Colonic mucosa (tissue), 4 donors: ENCODE measurements at regions not wholly inside any gene's neighbourhood (a gene's known extent, or its start where the extent isn't known, plus 50 kb on each side); places are given as distances from the start of the nearest gene placed in this dataset.

Experiments used
- DNase-seq: peaks from one replicate; pipeline ENCODE4 v3.0.0-alpha.2; 2020
- H3K27ac ChIP-seq: fragments of 200-600 bp; one replicate; pipeline ENCODE4 v1.8.0; 2021
- H3K27me3 ChIP-seq: fragments of 200-600 bp; one replicate; pipeline ENCODE4 v1.8.0; 2021
- H3K36me3 ChIP-seq: fragments of 200-600 bp; one replicate; pipeline ENCODE4 v1.8.0; 2021
- H3K4me1 ChIP-seq: fragments of 200-600 bp; one replicate; pipeline ENCODE4 v1.8.0; 2021; ENCODE audit warnings: mild to moderate bottlenecking
- H3K4me3 ChIP-seq: fragments of 200-600 bp; one replicate; pipeline ENCODE4 v1.8.0; 2021
- H3K9ac ChIP-seq, 2 donors: one replicate each; pipeline ENCODE4 v1.7.0; 2013; ENCODE audit warnings: control low read depth in 2 of 2, low read depth in 2 of 2, low read length in 2 of 2
- H3K9me3 ChIP-seq: fragments of 200-600 bp; one replicate; pipeline ENCODE4 v1.8.0; 2021
- intact Hi-C: fragments of 100-400 bp; cut with DNase I; formaldehyde crosslinking; loops from one replicate; pipeline ENCODE4 v1.14.1; 2022
- TF ChIP-seq, protein P1 (sequence below): fragments of 200-600 bp; IDR thresholded peaks from one replicate; pipeline ENCODE4 v1.8.0; 2022; ENCODE audit warnings: antibody characterized with exemption, mild to moderate bottlenecking
- donor health status: healthy.
- donor health status: DM: no; HTN: no; CAD: no.
- donor health status: DM: no; HTN: no; CAD: no.

DNA sequence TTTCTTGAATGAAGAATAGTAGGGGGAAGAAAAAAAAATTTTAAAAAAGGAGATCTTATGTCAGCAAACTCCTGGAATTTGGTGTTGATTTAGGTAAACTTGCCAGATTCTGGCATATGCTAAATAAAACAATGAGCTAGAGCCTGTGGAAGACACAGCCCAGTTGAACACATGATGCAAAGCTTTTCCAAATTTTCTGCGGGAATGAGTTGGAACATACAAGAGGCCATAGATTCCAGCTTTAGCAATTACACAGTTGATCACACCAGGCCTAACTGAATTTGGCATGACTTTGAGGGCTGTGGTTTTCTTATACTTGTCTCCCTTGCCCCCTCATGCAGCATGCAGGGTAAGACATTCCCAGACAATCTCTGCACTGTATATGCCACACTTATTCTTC lies 297.0 kb downstream of the SH3GL2 start:
- Histone ChIP-seq H3K27me3 (no peaks in the 10 kb centered on the region), H3K9ac (no peak overlapping the region), H3K4me3 (no peak overlapping the region), H3K36me3 (no peaks in the 10 kb centered on the region), H3K27ac (no peak overlapping the region), H3K9me3 (no peaks in the 10 kb centered on the region), H3K4me1 (no peaks in the 10 kb centered on the region)
- TF ChIP-seq, protein P1, sequence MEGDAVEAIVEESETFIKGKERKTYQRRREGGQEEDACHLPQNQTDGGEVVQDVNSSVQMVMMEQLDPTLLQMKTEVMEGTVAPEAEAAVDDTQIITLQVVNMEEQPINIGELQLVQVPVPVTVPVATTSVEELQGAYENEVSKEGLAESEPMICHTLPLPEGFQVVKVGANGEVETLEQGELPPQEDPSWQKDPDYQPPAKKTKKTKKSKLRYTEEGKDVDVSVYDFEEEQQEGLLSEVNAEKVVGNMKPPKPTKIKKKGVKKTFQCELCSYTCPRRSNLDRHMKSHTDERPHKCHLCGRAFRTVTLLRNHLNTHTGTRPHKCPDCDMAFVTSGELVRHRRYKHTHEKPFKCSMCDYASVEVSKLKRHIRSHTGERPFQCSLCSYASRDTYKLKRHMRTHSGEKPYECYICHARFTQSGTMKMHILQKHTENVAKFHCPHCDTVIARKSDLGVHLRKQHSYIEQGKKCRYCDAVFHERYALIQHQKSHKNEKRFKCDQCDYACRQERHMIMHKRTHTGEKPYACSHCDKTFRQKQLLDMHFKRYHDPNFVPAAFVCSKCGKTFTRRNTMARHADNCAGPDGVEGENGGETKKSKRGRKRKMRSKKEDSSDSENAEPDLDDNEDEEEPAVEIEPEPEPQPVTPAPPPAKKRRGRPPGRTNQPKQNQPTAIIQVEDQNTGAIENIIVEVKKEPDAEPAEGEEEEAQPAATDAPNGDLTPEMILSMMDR = no peak
- DNase-seq = no peak
- intact Hi-C loops = no loop called here

DNA sequence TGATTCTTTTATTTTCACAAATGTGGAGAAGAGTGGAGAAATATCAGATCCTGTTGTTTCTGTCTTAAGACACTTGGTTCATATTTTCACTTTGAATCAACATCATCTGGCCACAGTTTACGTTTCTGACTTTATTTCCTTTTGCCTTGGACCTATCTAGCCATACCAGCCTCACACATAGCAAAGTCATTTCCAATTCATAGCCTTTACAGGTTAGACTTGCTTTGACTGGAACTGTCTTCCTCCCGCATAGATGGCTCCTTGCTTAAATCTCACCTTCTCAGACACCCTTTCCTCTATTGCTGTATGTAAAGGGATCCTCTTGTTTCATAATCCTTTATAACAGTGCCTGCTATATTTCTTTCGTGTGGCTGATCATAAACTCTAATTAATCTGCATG lies 297.8 kb downstream of the SH3GL2 start:
- no peaks in the 10 kb centered on the region for H3K36me3 ChIP-seq
- DNase-seq = no peak
- H3K9me3 ChIP-seq = no peaks in the 10 kb centered on the region
- H3K4me1 ChIP-seq = no peaks in the 10 kb centered on the region
- intact Hi-C loops = no loop called here
- H3K27me3 ChIP-seq = no peaks in the 10 kb centered on the region
- H3K4me3 ChIP-seq = no peak overlapping the region
- TF ChIP-seq, protein P1 = no peak
- H3K9ac ChIP-seq = no peak overlapping the region
- no peak overlapping the region for H3K27ac ChIP-seq

DNA sequence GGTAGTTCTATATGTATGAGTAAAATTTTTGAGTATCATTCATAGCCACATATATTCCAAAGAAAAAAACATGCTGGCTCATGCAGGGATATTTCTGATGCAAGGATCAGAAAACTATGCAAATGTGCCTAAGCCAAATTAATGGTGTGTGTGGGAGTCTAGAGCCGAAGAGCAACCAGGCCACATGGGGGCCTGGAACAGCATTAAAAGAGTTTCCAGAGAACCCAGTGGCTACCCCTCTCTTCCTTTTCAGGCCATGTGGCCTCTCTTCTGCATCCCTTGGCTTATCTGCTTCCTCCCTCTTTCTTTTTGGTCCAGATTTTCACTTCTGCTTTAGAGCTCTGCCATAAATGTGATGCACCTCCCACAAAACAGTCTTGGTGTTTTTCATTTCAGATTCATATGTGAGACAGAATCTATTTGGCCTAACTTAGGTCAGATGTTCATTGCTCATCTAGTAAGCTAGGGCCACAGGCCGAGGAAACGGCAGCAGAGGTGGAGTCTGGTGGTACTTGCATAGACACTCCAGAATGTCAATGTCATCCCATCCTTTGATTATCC lies 300.0 kb downstream of the SH3GL2 start:
- H3K27ac ChIP-seq = no peak overlapping the region

DNA sequence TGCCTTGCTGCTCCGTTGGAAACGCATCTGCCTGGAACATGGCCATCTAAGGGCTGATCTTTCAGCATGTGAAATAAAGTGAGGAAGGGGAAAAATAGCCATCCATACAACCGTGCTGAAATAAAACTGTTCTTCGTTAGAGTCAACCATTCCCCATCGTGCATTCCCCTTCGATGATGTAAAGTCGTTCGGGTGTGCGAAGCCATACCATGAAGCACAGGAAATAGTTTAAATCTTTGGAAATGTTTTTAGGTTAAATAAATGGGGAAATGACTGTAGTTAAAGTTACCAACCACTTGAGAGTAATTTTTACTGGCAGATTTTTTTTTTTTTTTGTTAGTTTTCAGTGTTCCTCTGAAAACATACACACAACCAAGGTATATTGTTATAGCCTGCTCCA lies 302.5 kb downstream of the SH3GL2 start:
- no peaks in the 10 kb centered on the region for H3K36me3 ChIP-seq
- intact Hi-C loops = no loop called here
- TF ChIP-seq, protein P1 = no peak
- no peaks in the 10 kb centered on the region for H3K27me3 ChIP-seq
- no peak overlapping the region for H3K27ac ChIP-seq
- no peak overlapping the region for H3K4me3 ChIP-seq
- H3K9ac ChIP-seq = no peak overlapping the region
- DNase-seq = no peak
- no peaks in the 10 kb centered on the region for H3K4me1 ChIP-seq
- H3K9me3 ChIP-seq = no peaks in the 10 kb centered on the region

More for the DNA sequence above, 300.0 kb downstream of the SH3GL2 start:
- H3K4me3 ChIP-seq = no peak overlapping the region
- DNase-seq = no peak
- no peak overlapping the region for H3K9ac ChIP-seq
- intact Hi-C loops = no loop called here
- no peaks in the 10 kb centered on the region for H3K9me3 ChIP-seq
- no peaks in the 10 kb centered on the region for H3K36me3 ChIP-seq
- H3K4me1 ChIP-seq = no peaks in the 10 kb centered on the region
- TF ChIP-seq, protein P1 = no peak
- H3K27me3 ChIP-seq = no peaks in the 10 kb centered on the region

DNA sequence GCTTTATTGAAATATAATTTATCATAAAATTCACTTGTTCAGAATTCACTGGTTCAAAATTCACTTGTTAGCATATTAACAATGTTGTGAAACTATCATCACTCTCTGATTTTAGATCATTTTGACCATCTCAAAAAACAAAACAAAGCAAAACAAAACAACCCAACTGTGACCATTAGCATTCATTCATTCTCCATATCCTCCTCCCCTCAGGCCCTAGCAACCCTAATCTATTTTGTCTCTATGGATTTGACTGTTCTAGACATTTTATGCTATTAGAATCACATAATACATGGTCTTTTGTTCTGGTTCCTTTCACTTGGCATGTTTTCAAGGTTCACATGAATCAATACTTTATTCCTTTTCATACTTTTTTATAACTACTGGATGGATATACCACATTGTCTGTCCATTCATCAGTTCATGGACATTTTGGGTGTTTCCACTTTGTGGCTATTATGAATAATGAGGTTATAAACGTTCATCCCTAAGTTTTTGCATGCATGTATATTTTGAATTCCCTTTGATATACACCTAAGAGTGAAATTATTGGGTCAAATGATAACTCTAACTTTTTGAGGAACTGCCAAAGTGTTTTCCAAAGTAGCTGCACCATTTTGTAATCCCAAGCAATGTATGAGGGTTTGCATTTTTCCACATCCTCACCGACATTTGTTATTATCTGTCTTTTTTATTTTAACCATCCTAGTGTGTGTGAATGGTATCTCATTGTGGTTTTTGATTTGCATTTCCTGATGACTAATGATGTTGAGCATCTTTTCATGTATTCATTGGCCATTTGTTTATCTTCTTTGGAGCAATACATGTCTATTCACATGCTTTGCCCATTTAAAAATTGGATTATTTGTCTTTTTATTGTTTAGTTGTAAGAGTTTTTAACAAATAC lies 304.1 kb downstream of the SH3GL2 start:
- no peak overlapping the region for H3K9ac ChIP-seq
- no peaks in the 10 kb centered on the region for H3K27me3 ChIP-seq
- no peaks in the 10 kb centered on the region for H3K36me3 ChIP-seq
- DNase-seq = no peak
- intact Hi-C loops = no loop called here
- H3K9me3 ChIP-seq = no peaks in the 10 kb centered on the region
- TF ChIP-seq, protein P1 = no peak
- H3K27ac ChIP-seq = no peak overlapping the region
- H3K4me3 ChIP-seq = no peak overlapping the region
- H3K4me1 ChIP-seq = no peaks in the 10 kb centered on the region
